ENCODE measurements at regions not wholly inside any gene's neighbourhood (a gene's known extent, or its start where the extent isn't known, plus 50 kb on each side); places are given as distances from the start of the nearest gene placed in this dataset.

DNA sequence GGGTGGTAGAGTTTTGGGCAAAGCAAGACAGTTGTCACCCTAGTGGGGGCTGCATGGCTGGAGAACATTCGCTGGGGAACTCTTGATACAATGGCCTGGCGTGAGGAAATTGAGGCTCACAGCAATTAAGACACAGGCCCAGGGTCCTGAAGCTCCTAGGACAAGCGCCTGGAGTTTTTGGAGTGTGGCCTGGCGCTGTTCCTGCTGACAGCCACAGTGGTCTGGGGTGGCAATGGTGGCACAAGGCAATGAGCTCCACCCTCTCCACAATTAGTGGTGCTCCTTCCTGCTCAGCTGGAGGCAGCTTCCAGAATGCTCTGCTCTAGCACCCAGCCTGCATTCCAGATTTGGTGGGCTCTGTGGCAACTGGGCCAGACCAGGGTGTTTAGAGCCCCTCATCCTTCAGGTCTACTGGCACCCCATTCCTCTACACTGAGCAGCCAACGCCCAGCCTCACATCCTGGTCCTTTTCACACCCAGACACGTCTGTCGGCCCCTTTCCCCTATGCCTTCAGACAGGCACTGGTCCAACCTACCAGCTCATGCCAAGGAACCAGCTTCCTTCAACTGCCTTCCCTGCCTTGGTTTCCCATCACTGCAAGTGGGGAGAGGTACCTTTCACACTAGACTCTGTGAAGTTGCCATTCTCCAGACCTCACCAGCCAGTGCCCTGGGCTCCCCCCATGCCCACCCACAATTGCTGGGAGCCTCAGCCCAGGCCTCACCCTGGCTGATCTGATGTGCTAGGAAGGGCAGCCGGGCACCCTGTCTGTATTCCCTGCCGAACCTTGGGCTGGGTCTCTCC, 138.1 kb upstream of the COL5A1 start:
- intact Hi-C loops (cut with micrococcal nuclease) (loop anchor here (1.0 to 2.0 kb wide), 2 partner anchors 31 to 137 kb away; partner anchors contain the start of gene COL5A1), dilution Hi-C loops (cut with HindIII; ENCODE audit: low sequenced_read_pairs, unreplicated experiment) (no loop called here), in situ Hi-C loops (cut with MboI; ENCODE audit: low sequenced_read_pairs) (no loop called here)
- Histone ChIP-seq H3K27ac (ENCODE audit: insufficient read depth, low read length) (peak overlapping the region; percentile 75), H4K5ac (ENCODE audit: low read depth, low read length) (peak overlapping the region; percentile 76), H3K9me1 (ENCODE audit: insufficient read depth, low read length) (peaks cover 13% of the 10 kb centered on the region), H3K14ac (replicated peaks; ENCODE audit: low read depth, low read length) (peak overlapping the region; percentile 76), H3K23ac (ENCODE audit: low read depth, low read length) (peak overlapping the region; percentile 78), H3K18ac (ENCODE audit: low read depth, low read length) (peak overlapping the region; percentile 87), H4K20me1 (ENCODE audit: insufficient read depth, low read length) (no peaks in the 10 kb centered on the region), H4K91ac (ENCODE audit: insufficient read depth, low read depth, low read length) (peak overlapping the region; percentile 94), H3K9me3 (ENCODE audit: control insufficient read depth, insufficient read depth, low read length) (peaks cover 5% of the 10 kb centered on the region; the same call in 1 of the 2 replicates), H3K79me1 (ENCODE audit: low read depth in 1 of 2, low read length in 2 of 2) (no peaks in the 10 kb centered on the region), H2BK15ac (ENCODE audit: low read depth, low read length) (peak overlapping the region; percentile 79; the same call in 2 of the 3 replicates), H2AK5ac (ENCODE audit: low read depth, low read length) (peak overlapping the region; percentile 97), H3K9ac (ENCODE audit: low read depth, low read length) (peak overlapping the region; percentile 10), H2AFZ (replicated peaks; ENCODE audit: low read length, poor library complexity) (peak overlapping the region; percentile 95), H3K4me2 (ENCODE audit: low read depth, low read length) (no peak overlapping the region), H4K8ac (ENCODE audit: low read depth in 2 of 2, low read length in 2 of 2) (peak overlapping the region; percentile 82 to 90), H3K4me3 (ENCODE audit: insufficient read depth, low read depth, low read length) (no peak overlapping the region), H3K4me1 (ENCODE audit: control insufficient read depth, insufficient read depth, low read length) (peaks cover 16% of the 10 kb centered on the region), H3K56ac (ENCODE audit: extremely low read depth, insufficient read depth, low read length) (peak overlapping the region; percentile 72), H2BK5ac (ENCODE audit: low read depth, low read length, poor library complexity, severe bottlenecking) (peak overlapping the region; percentile 65), H2AK9ac (replicated peaks; ENCODE audit: low read depth, low read length, poor library complexity) (peak overlapping the region; percentile 100), H2BK120ac (ENCODE audit: low read depth, low read length) (peak overlapping the region; percentile 94), H3K27me3 (ENCODE audit: control insufficient read depth, insufficient read depth, low read length) (no peaks in the 10 kb centered on the region), H3K4ac (ENCODE audit: low read depth, low read length) (peak overlapping the region; percentile 78), H2BK20ac (ENCODE audit: low read depth, low read length) (peak overlapping the region; percentile 95), H3K36me3 (ENCODE audit: control insufficient read depth, insufficient read depth, low read length) (no peaks in the 10 kb centered on the region)
- ChIA-PET CTCF (no interaction called here), POLR2A (ENCODE audit: unreplicated experiment) (interaction anchor here (0.9 to 1.0 kb wide), 2 partner anchors 47 to 140 kb away, joined by 3 read pairs; no protein-coding TSS in a partner anchor)
- DNase-seq (no peak), ATAC-seq (ENCODE audit: low read depth) (peak; percentile 6)
- no peak for TF ChIP-seq POLR2A (IDR thresholded peaks at IDR 0.05; ENCODE audit: low read depth, low read length)
- TF ChIP-seq RAD21 (IDR thresholded peaks at IDR 0.05; ENCODE audit: low read length) = no peak
- no peak for TF ChIP-seq FOS (IDR thresholded peaks at IDR 0.05; ENCODE audit: low read depth, low read length)
- TF ChIP-seq MAZ (IDR thresholded peaks at IDR 0.05; ENCODE audit: borderline replicate concordance, low read depth, low read length) = no peak
- TF ChIP-seq RCOR1 (IDR thresholded peaks at IDR 0.05; ENCODE audit: insufficient replicate concordance, low read length) = no peak
- TF ChIP-seq, protein P1, sequence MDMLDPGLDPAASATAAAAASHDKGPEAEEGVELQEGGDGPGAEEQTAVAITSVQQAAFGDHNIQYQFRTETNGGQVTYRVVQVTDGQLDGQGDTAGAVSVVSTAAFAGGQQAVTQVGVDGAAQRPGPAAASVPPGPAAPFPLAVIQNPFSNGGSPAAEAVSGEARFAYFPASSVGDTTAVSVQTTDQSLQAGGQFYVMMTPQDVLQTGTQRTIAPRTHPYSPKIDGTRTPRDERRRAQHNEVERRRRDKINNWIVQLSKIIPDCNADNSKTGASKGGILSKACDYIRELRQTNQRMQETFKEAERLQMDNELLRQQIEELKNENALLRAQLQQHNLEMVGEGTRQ (IDR thresholded peaks at IDR 0.05; ENCODE audit: low read depth, low read length) = no peak
- no peak for TF ChIP-seq BHLHE40 (IDR thresholded peaks at IDR 0.05; ENCODE audit: low read depth, low read length)
- TF ChIP-seq, protein P2, sequence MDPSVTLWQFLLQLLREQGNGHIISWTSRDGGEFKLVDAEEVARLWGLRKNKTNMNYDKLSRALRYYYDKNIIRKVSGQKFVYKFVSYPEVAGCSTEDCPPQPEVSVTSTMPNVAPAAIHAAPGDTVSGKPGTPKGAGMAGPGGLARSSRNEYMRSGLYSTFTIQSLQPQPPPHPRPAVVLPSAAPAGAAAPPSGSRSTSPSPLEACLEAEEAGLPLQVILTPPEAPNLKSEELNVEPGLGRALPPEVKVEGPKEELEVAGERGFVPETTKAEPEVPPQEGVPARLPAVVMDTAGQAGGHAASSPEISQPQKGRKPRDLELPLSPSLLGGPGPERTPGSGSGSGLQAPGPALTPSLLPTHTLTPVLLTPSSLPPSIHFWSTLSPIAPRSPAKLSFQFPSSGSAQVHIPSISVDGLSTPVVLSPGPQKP (IDR thresholded peaks at IDR 0.05; ENCODE audit: borderline replicate concordance, low read depth, low read length) = no peak
- no peak for TF ChIP-seq SMC3 (IDR thresholded peaks at IDR 0.05; ENCODE audit: low read depth, low read length)
- no peak for TF ChIP-seq MXI1 (IDR thresholded peaks at IDR 0.05; ENCODE audit: borderline replicate concordance, low read depth, low read length)
- no peak for TF ChIP-seq CEBPB (IDR thresholded peaks at IDR 0.05; ENCODE audit: low read depth, low read length)
- TF ChIP-seq NFE2L2 (IDR thresholded peaks at IDR 0.05; ENCODE audit: low read depth, low read length) = no peak
- no TSS peak for BruUV-seq (replicated peaks)
- WGBS, 2 experiments (ENCODE audit: extremely low coverage in 2 of 2, insufficient read length in 1 of 2) = 73% methylated on average over 3 of the region's 9 CpGs; no CpG with 5 or more reads in 1 of the 2 experiments

Data from IMR-90 (cell line).